Lower leg skin (tissue), 4 donors: ENCODE measurements at regions not wholly inside any gene's neighbourhood (a gene's known extent, or its start where the extent isn't known, plus 50 kb on each side); places are given as distances from the start of the nearest gene placed in this dataset.

Experiments
- DNase-seq, 2 donors: peaks; one replicate each; pipeline ENCODE4 v3.0.0-alpha.2; 2019; ENCODE audit warnings: low spot score in 2 of 2
- H3K4me3 ChIP-seq: fragments of 200-600 bp; sonication (generic); 2 replicates; pipeline ENCODE4 v1.5.1; 2017; ENCODE audit warnings: mild to moderate bottlenecking, low read depth; ENCODE audit not compliant: poor library complexity, severe bottlenecking
- CTCF ChIP-seq, 3 donors: fragments of 450-650 bp; IDR thresholded peaks; one replicate each; pipeline ENCODE4 v1.5.1; 2016; ENCODE audit warnings: antibody characterized with exemption in 3 of 3, mild to moderate bottlenecking in 3 of 3, moderate library complexity in 2 of 3
- POLR2A ChIP-seq, 2 donors: fragments of 450-650 bp; IDR thresholded peaks; one replicate each; pipeline ENCODE4 v1.6.1; 2016 to 2017; ENCODE audit warnings: antibody characterized with exemption in 2 of 2, mild to moderate bottlenecking in 1 of 2, moderate library complexity in 1 of 2
- WGBS, 2 donors: methylation state at CpG; one replicate each; pipeline ENCODE4 v1.1.5; 2018; 5-methylcytosine and 5-hydroxymethylcytosine counted together
- intact Hi-C: fragments of 100-400 bp; cut with DNase I; formaldehyde crosslinking; loops from one replicate; pipeline ENCODE4 v1.15.0; 2023; ENCODE audit warnings: low total_unique reads

GRCh38 chr7:128161466-128162125 lies 79.5 kb upstream of the LEP start:
- 88 to 89% methylated on average over 7 of the region's 7 CpGs for WGBS, 2 donors
- no peak for TF ChIP-seq POLR2A (IDR thresholded peaks at IDR 0.05)
- no peak for TF ChIP-seq CTCF (IDR thresholded peaks at IDR 0.05)
- peak in 1 of 2 donors; percentile 28 for DNase-seq
- intact Hi-C loops, result no loop called here
- H3K4me3 ChIP-seq, result no peak overlapping the region

GRCh38 chr7:128162666-128163065 lies 78.4 kb upstream of the LEP start:
- WGBS, 2 donors, result 77 to 81% methylated on average over 2 of the region's 2 CpGs
- peak in 1 of 2 donors; percentile 58 for DNase-seq
- no peak overlapping the region for H3K4me3 ChIP-seq
- intact Hi-C loops, result no loop called here
- no peak for TF ChIP-seq POLR2A (IDR thresholded peaks at IDR 0.05)
- no peak for TF ChIP-seq CTCF (IDR thresholded peaks at IDR 0.05)

GRCh38 chr7:128163473-128163872 lies 77.6 kb upstream of the LEP start:
- DNase-seq, result peak in 1 of 2 donors; percentile 56
- H3K4me3 ChIP-seq, result no peak overlapping the region
- WGBS, 2 donors, result 91 to 92% methylated on average over 2 of the region's 2 CpGs
- intact Hi-C loops, result no loop called here
- no peak for TF ChIP-seq CTCF (IDR thresholded peaks at IDR 0.05)
- TF ChIP-seq POLR2A (IDR thresholded peaks at IDR 0.05), result no peak

- intact Hi-C loops, result no loop called here
- TF ChIP-seq CTCF (IDR thresholded peaks at IDR 0.05) (no peak), POLR2A (IDR thresholded peaks at IDR 0.05) (no peak)
- WGBS, 2 donors, result 44 to 69% methylated on average over 5 to 6 of the region's 6 CpGs
- peak in 1 of 2 donors; percentile 75 for DNase-seq
- no peak overlapping the region for H3K4me3 ChIP-seq
Observed at GRCh38 chr7:128164061-128164954, 76.8 kb upstream of the LEP start.

- TF ChIP-seq POLR2A (IDR thresholded peaks at IDR 0.05) (no peak), CTCF (IDR thresholded peaks at IDR 0.05) (no peak)
- 78 to 82% methylated on average over 6 of the region's 6 CpGs for WGBS, 2 donors
- intact Hi-C loops, result no loop called here
- no peak overlapping the region for H3K4me3 ChIP-seq
- DNase-seq, result peak in 1 of 2 donors; percentile 54
Observed at GRCh38 chr7:128164955-128165670, 76.0 kb upstream of the LEP start.
